H9 (cell line): ENCODE measurements at regions not wholly inside any gene's neighbourhood (a gene's known extent, or its start where the extent isn't known, plus 50 kb on each side); places are given as distances from the start of the nearest gene placed in this dataset.

Experiments
- DNase-seq: peaks from one replicate; pipeline ENCODE4 v3.0.0-alpha.2; 2017
- H2AFZ ChIP-seq: one replicate; pipeline ENCODE4 v1.6.1; 2013; ENCODE audit warnings: mild to moderate bottlenecking, low read length, control low read depth, moderate library complexity
- H2AK5ac ChIP-seq: 2 replicates; pipeline ENCODE4 v1.6.1; 2013; ENCODE audit warnings: low read length, control low read depth, mixed read lengths; ENCODE audit not compliant: insufficient read length
- H2BK120ac ChIP-seq: one replicate; pipeline ENCODE4 v1.6.1; 2013; ENCODE audit warnings: low read depth, mild to moderate bottlenecking, low read length, control low read depth, inconsistent platforms; ENCODE audit not compliant: poor library complexity, severe bottlenecking
- H2BK12ac ChIP-seq: 2 replicates; pipeline ENCODE4 v1.6.1; 2013; ENCODE audit warnings: low read length, control low read depth, mixed read lengths, low read depth; ENCODE audit not compliant: insufficient read length
- H2BK15ac ChIP-seq: 2 replicates; pipeline ENCODE4 v1.6.1; 2013; ENCODE audit warnings: low read depth, low read length, control low read depth
- H2BK20ac ChIP-seq: one replicate; pipeline ENCODE4 v1.6.1; 2013; ENCODE audit warnings: low read depth, mild to moderate bottlenecking, low read length, control low read depth, inconsistent platforms; ENCODE audit not compliant: poor library complexity, severe bottlenecking
- H2BK5ac ChIP-seq: 2 replicates; pipeline ENCODE4 v1.6.1; 2013; ENCODE audit warnings: low read length, control low read depth, mixed read lengths; ENCODE audit not compliant: insufficient read length
- H3K14ac ChIP-seq: 2 replicates; pipeline ENCODE4 v1.6.1; 2013; ENCODE audit warnings: low read length, control low read depth; ENCODE audit not compliant: insufficient read depth
- H3K18ac ChIP-seq: 2 replicates; pipeline ENCODE4 v1.6.1; 2013; ENCODE audit warnings: low read depth, mild to moderate bottlenecking, mixed read lengths, low read length, control low read depth; ENCODE audit not compliant: insufficient read length
- H3K23ac ChIP-seq: 2 replicates; pipeline ENCODE4 v1.6.1; 2013; ENCODE audit warnings: low read length, control low read depth, mixed read lengths, low read depth; ENCODE audit not compliant: insufficient read length
- H3K23me2 ChIP-seq: 2 replicates; pipeline ENCODE4 v1.6.1; 2013; ENCODE audit warnings: low read depth, mild to moderate bottlenecking, mixed read lengths, low read length, control low read depth; ENCODE audit not compliant: insufficient read length, poor library complexity, severe bottlenecking
- H3K27ac ChIP-seq: 2 replicates; pipeline ENCODE4 v1.5.1; 2013; ENCODE audit warnings: low read length, control low read depth, mixed read lengths, low read depth; ENCODE audit not compliant: insufficient read length
- H3K27me3 ChIP-seq: 2 replicates; pipeline ENCODE4 v1.6.1; 2013; ENCODE audit warnings: low read length, control low read depth, inconsistent platforms; ENCODE audit not compliant: insufficient read depth
- H3K4ac ChIP-seq: 2 replicates; pipeline ENCODE4 v1.6.1; 2013; ENCODE audit warnings: low read depth, mild to moderate bottlenecking, control low read depth, inconsistent platforms, low read length, moderate library complexity
- H3K4me1 ChIP-seq: 2 replicates; pipeline ENCODE4 v1.6.1; 2013; ENCODE audit warnings: low read length, control low read depth, inconsistent platforms; ENCODE audit not compliant: insufficient read depth
- H3K4me2 ChIP-seq: 2 replicates; pipeline ENCODE4 v1.6.1; 2013; ENCODE audit warnings: low read length, control low read depth, mixed read lengths; ENCODE audit not compliant: insufficient read length, insufficient read depth
- H3K56ac ChIP-seq: 2 replicates; pipeline ENCODE4 v1.6.1; 2013; ENCODE audit warnings: low read depth, mild to moderate bottlenecking, mixed read lengths, low read length, control low read depth; ENCODE audit not compliant: insufficient read length
- H3K79me1 ChIP-seq: 2 replicates; pipeline ENCODE4 v1.6.1; 2013; ENCODE audit warnings: low read depth, mild to moderate bottlenecking, moderate library complexity, low read length, control low read depth, inconsistent platforms; ENCODE audit not compliant: insufficient read depth, poor library complexity, severe bottlenecking
- H3K79me2 ChIP-seq: 2 replicates; pipeline ENCODE4 v1.6.1; 2013; ENCODE audit warnings: low read length, control low read depth, inconsistent platforms; ENCODE audit not compliant: insufficient read depth
- H3K9ac ChIP-seq: 2 replicates; pipeline ENCODE4 v1.6.1; 2013; ENCODE audit warnings: low read length, control low read depth, mixed read lengths; ENCODE audit not compliant: insufficient read length; ENCODE audit errors: extremely low read depth
- H3K9me3 ChIP-seq: one replicate; pipeline ENCODE4 v1.6.1; 2013; ENCODE audit warnings: low read depth, low read length, inconsistent platforms; ENCODE audit not compliant: control insufficient read depth
- H3T11ph ChIP-seq: one replicate; pipeline ENCODE4 v1.6.1; 2013; ENCODE audit warnings: mild to moderate bottlenecking, low read length, control low read depth, inconsistent platforms
- H4K20me1 ChIP-seq: one replicate; pipeline ENCODE4 v1.6.1; 2013; ENCODE audit not compliant: control insufficient read depth, insufficient read length, insufficient read depth
- H4K5ac ChIP-seq: 2 replicates; pipeline ENCODE4 v1.6.1; 2013; ENCODE audit warnings: low read depth, mild to moderate bottlenecking, mixed read lengths, low read length, control low read depth; ENCODE audit not compliant: insufficient read length
- H4K8ac ChIP-seq: replicated peaks from 2 replicates; pipeline ENCODE4 v1.6.1; 2013; ENCODE audit warnings: low read length, control low read depth, mixed read lengths, low read depth; ENCODE audit not compliant: insufficient read length
- H4K91ac ChIP-seq: 2 replicates; pipeline ENCODE4 v1.6.1; 2013; ENCODE audit warnings: low read depth, mild to moderate bottlenecking, moderate library complexity, mixed read lengths, low read length, control low read depth; ENCODE audit not compliant: insufficient read length
- H3K27ac Mint-ChIP-seq, 3 experiments: 2 replicates in 2 of 3; 3 replicates in 1 of 3; pipeline ENCODE4 v1.8.0; 2020 to 2021; ENCODE audit warnings: mixed read lengths in 3 of 3, mild to moderate bottlenecking in 1 of 3, moderate library complexity in 1 of 3
- H3K27me3 Mint-ChIP-seq: 2 replicates; pipeline ENCODE4 v1.8.0; 2021; ENCODE audit warnings: low read depth, mild to moderate bottlenecking, moderate library complexity, mixed read lengths
- H3K36me3 Mint-ChIP-seq, 3 experiments: 2 replicates in 2 of 3; 3 replicates in 1 of 3; pipeline ENCODE4 v1.8.0; 2020 to 2021; ENCODE audit warnings: low read depth in 3 of 3, mixed read lengths in 3 of 3; ENCODE audit not compliant: insufficient read depth in 1 of 3
- H3K4me1 Mint-ChIP-seq, 2 experiments: 2 replicates each; pipeline ENCODE4 v1.8.0; 2020; ENCODE audit warnings: mixed read lengths in 2 of 2
- H3K4me3 Mint-ChIP-seq, 2 experiments: 2 replicates in 1 of 2; 3 replicates in 1 of 2; pipeline ENCODE4 v1.8.0; 2020 to 2021; ENCODE audit warnings: mild to moderate bottlenecking in 2 of 2, mixed read lengths in 2 of 2, moderate library complexity in 1 of 2
- H3K9me3 Mint-ChIP-seq, 2 experiments: 2 replicates in 1 of 2; 3 replicates in 1 of 2; pipeline ENCODE4 v1.8.0; 2020; ENCODE audit warnings: mild to moderate bottlenecking in 2 of 2, mixed read lengths in 2 of 2, moderate library complexity in 1 of 2
- CTCF ChIP-seq: fragments of 200-600 bp; sonication (generic); conservative IDR thresholded peaks from 3 replicates; pipeline ENCODE4 v1.8.0; 2021; ENCODE audit warnings: antibody characterized with exemption, mild to moderate bottlenecking
- WGBS: extraction: QIAGEN DNeasy Blood & Tissue Kit; methylation state at CpG from one replicate; pipeline ENCODE4 v1.1.7; 2013; ENCODE audit warnings: missing lambda C conversion rate, low lambda C conversion rate, mixed read lengths; ENCODE audit not compliant: insufficient read length; ENCODE audit errors: extremely low coverage; 5-methylcytosine and 5-hydroxymethylcytosine counted together

- Histone ChIP-seq H3K4me2 (no peak overlapping the region), H2BK15ac (no peak overlapping the region), H3K18ac (no peak overlapping the region), H3K9ac (no peak overlapping the region), H4K8ac (no peak overlapping the region), H3K79me1 (no peaks in the 10 kb centered on the region), H3K27ac (no peak overlapping the region), H4K5ac (no peak overlapping the region), H3K56ac (no peak overlapping the region), H3K27me3 (no peaks in the 10 kb centered on the region), H2BK120ac (no peak overlapping the region), H3T11ph (no peak overlapping the region), H4K91ac (no peak overlapping the region), H3K79me2 (no peaks in the 10 kb centered on the region), H2BK20ac (no peak overlapping the region), H4K20me1 (no peaks in the 10 kb centered on the region), H3K14ac (no peak overlapping the region), H2AFZ (no peak overlapping the region), H3K4ac (no peak overlapping the region), H3K4me1 (no peaks in the 10 kb centered on the region), H3K9me3 (no peaks in the 10 kb centered on the region), H3K23ac (no peak overlapping the region), H2BK5ac (no peak overlapping the region), H2BK12ac (no peak overlapping the region), H3K23me2 (no peaks in the 10 kb centered on the region), H2AK5ac (no peak overlapping the region)
- Mint-ChIP-seq H3K4me3 (no peak overlapping the region), H3K9me3 (peaks cover 6 to 9% of the 10 kb centered on the region in 2 experiments; a peak in 4 of 5 replicates), H3K27ac (no peak overlapping the region), H3K4me1 (no peaks in the 10 kb centered on the region), H3K27me3 (no peaks in the 10 kb centered on the region; the same call in 1 of the 2 replicates), H3K36me3 (no peaks in the 10 kb centered on the region; a peak in 1 of 7 replicates)
- TF ChIP-seq CTCF, result no peak
- no peak for DNase-seq
- WGBS, result no CpG with 5 or more reads among the region's 2 CpGs
Measured at GRCh38 chr5:54778783-54779182, 206.6 kb downstream of the ESM1 start.
